ENCODE measurements at regions not wholly inside any gene's neighbourhood (a gene's known extent, or its start where the extent isn't known, plus 50 kb on each side); places are given as distances from the start of the nearest gene placed in this dataset.

DNA sequence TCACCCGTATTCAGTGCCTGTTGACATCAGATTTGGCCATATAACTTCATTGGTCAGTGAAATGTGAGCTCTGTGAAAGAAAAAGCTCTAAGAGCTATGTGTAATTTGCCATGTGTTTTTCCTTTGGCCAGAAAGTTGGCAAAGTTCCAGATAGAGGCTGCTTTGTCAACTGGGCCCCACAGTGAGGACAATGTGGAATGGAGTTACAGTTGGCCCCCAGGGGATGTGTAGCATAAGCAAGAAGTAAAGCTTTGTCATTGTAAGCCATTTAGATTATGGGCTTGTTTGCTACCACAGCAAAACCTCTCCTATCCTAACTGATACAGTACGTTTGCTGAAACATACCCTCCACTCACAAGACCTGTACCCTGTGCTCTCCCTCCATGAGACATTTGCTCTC, 119.1 kb upstream of the HABP2 start:
- no peak overlapping the region for H3K4me2 ChIP-seq
- H3K27me3 ChIP-seq (ENCODE audit: insufficient read depth) = no peaks in the 10 kb centered on the region
- Mint-ChIP-seq H3K27ac (no peak overlapping the region), H3K27me3 (ENCODE audit: insufficient read depth, low read depth, poor library complexity) (no peaks in the 10 kb centered on the region), H3K36me3 (ENCODE audit: low read depth) (no peaks in the 10 kb centered on the region), H3K9me3 (no peaks in the 10 kb centered on the region), H3K4me1 (no peaks in the 10 kb centered on the region), H3K4me3 (no peak overlapping the region)
- no peak overlapping the region for H3K4me3 ChIP-seq
- H3K4me1 ChIP-seq (ENCODE audit: insufficient read depth) = no peaks in the 10 kb centered on the region
- no peaks in the 10 kb centered on the region for H4K20me1 ChIP-seq (replicated peaks; ENCODE audit: insufficient read depth)
- no peaks in the 10 kb centered on the region for H3F3A ChIP-seq (replicated peaks; ENCODE audit: low read depth)
- TF ChIP-seq JUNB (IDR thresholded peaks at IDR 0.05; ENCODE audit: unreplicated experiment) (no peak), CREB1 (CRISPR knock-in tag; IDR thresholded peaks at IDR 0.05; ENCODE audit: low read depth) (no peak), CTCF (conservative IDR thresholded peaks at IDR 0.05; ENCODE audit: low read depth in 2 of 2) (no peak), NANOG (IDR thresholded peaks at IDR 0.05; ENCODE audit: borderline replicate concordance) (no peak)
- ATAC-seq (no peak), DNase-seq (ENCODE audit: low spot score) (no peak)
- no peaks in the 10 kb centered on the region for H3K79me2 ChIP-seq (replicated peaks; ENCODE audit: insufficient read depth)
- peaks cover 11% of the 10 kb centered on the region for H3K9me2 ChIP-seq (ENCODE audit: insufficient read depth)
- 0 out of 2 replicates have a peak, but pooled peaks cover 4% of the 10 kb centered on the region for H3K36me3 ChIP-seq (ENCODE audit: insufficient read depth)
- no peak overlapping the region for H2AFZ ChIP-seq
- H3K27ac ChIP-seq (ENCODE audit: low read depth) = no peak overlapping the region

GRCh38 chr10:113434315-113434714, 118.5 kb upstream of the HABP2 start:
- no peaks in the 10 kb centered on the region for H3K27me3 Mint-ChIP-seq (ENCODE audit: insufficient read depth, low read depth, poor library complexity)

GRCh38 chr10:113434950-113435349, 117.9 kb upstream of the HABP2 start:
- H3K4me1 ChIP-seq (ENCODE audit: insufficient read depth) = 0 out of 2 replicates have a peak, but pooled peaks cover 4% of the 10 kb centered on the region
- Mint-ChIP-seq H3K36me3 (ENCODE audit: low read depth) (no peaks in the 10 kb centered on the region), H3K4me1 (peaks cover 5% of the 10 kb centered on the region; the same call in 2 of the 3 replicates), H3K4me3 (no peak overlapping the region), H3K27me3 (ENCODE audit: insufficient read depth, low read depth, poor library complexity) (no peaks in the 10 kb centered on the region), H3K27ac (no peak overlapping the region), H3K9me3 (no peaks in the 10 kb centered on the region)
- H4K20me1 ChIP-seq (replicated peaks; ENCODE audit: insufficient read depth) = no peaks in the 10 kb centered on the region
- 0 out of 2 replicates have a peak, but pooled peaks cover 4% of the 10 kb centered on the region for H3K36me3 ChIP-seq (ENCODE audit: insufficient read depth)
- no peaks in the 10 kb centered on the region for H3K79me2 ChIP-seq (replicated peaks; ENCODE audit: insufficient read depth)
- no peaks in the 10 kb centered on the region for H3F3A ChIP-seq (replicated peaks; ENCODE audit: low read depth)
- no peak overlapping the region for H3K4me2 ChIP-seq
- ATAC-seq = no peak
- no peak overlapping the region for H3K4me3 ChIP-seq
- no peaks in the 10 kb centered on the region for H3K27me3 ChIP-seq (ENCODE audit: insufficient read depth)
- H3K27ac ChIP-seq (ENCODE audit: low read depth) = no peak overlapping the region
- no peak for DNase-seq (ENCODE audit: low spot score)
- peaks cover 11% of the 10 kb centered on the region; the same call in 1 of the 2 replicates for H3K9me2 ChIP-seq (ENCODE audit: insufficient read depth)
- no peak overlapping the region for H2AFZ ChIP-seq
- TF ChIP-seq, protein P1, sequence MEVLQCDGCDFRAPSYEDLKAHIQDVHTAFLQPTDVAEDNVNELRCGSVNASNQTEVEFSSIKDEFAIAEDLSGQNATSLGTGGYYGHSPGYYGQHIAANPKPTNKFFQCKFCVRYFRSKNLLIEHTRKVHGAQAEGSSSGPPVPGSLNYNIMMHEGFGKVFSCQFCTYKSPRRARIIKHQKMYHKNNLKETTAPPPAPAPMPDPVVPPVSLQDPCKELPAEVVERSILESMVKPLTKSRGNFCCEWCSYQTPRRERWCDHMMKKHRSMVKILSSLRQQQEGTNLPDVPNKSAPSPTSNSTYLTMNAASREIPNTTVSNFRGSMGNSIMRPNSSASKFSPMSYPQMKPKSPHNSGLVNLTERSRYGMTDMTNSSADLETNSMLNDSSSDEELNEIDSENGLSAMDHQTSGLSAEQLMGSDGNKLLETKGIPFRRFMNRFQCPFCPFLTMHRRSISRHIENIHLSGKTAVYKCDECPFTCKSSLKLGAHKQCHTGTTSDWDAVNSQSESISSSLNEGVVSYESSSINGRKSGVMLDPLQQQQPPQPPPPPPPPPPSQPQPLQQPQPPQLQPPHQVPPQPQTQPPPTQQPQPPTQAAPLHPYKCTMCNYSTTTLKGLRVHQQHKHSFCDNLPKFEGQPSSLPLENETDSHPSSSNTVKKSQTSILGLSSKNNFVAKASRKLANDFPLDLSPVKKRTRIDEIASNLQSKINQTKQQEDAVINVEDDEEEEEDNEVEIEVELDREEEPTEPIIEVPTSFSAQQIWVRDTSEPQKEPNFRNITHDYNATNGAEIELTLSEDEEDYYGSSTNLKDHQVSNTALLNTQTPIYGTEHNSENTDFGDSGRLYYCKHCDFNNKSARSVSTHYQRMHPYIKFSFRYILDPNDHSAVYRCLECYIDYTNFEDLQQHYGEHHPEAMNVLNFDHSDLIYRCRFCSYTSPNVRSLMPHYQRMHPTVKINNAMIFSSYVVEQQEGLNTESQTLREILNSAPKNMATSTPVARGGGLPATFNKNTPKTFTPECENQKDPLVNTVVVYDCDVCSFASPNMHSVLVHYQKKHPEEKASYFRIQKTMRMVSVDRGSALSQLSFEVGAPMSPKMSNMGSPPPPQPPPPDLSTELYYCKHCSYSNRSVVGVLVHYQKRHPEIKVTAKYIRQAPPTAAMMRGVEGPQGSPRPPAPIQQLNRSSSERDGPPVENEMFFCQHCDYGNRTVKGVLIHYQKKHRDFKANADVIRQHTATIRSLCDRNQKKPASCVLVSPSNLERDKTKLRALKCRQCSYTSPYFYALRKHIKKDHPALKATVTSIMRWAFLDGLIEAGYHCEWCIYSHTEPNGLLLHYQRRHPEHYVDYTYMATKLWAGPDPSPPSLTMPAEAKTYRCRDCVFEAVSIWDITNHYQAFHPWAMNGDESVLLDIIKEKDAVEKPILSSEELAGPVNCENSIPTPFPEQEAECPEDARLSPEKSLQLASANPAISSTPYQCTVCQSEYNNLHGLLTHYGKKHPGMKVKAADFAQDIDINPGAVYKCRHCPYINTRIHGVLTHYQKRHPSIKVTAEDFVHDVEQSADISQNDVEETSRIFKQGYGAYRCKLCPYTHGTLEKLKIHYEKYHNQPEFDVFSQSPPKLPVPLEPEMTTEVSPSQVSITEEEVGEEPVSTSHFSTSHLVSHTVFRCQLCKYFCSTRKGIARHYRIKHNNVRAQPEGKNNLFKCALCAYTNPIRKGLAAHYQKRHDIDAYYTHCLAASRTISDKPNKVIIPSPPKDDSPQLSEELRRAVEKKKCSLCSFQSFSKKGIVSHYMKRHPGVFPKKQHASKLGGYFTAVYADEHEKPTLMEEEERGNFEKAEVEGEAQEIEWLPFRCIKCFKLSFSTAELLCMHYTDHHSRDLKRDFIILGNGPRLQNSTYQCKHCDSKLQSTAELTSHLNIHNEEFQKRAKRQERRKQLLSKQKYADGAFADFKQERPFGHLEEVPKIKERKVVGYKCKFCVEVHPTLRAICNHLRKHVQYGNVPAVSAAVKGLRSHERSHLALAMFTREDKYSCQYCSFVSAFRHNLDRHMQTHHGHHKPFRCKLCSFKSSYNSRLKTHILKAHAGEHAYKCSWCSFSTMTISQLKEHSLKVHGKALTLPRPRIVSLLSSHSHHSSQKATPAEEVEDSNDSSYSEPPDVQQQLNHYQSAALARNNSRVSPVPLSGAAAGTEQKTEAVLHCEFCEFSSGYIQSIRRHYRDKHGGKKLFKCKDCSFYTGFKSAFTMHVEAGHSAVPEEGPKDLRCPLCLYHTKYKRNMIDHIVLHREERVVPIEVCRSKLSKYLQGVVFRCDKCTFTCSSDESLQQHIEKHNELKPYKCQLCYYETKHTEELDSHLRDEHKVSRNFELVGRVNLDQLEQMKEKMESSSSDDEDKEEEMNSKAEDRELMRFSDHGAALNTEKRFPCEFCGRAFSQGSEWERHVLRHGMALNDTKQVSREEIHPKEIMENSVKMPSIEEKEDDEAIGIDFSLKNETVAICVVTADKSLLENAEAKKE (CRISPR knock-in tag; IDR thresholded peaks at IDR 0.05) = no peak

More at GRCh38 chr10:113434315-113434714, 118.5 kb upstream of the HABP2 start:
- no peak overlapping the region for H3K27ac ChIP-seq (ENCODE audit: low read depth)
- no peak overlapping the region for H3K4me2 ChIP-seq
- no peaks in the 10 kb centered on the region for H3K4me1 Mint-ChIP-seq
- no peaks in the 10 kb centered on the region for H3K79me2 ChIP-seq (replicated peaks; ENCODE audit: insufficient read depth)
- no peak overlapping the region for H3K4me3 Mint-ChIP-seq
- no peaks in the 10 kb centered on the region for H3K4me1 ChIP-seq (ENCODE audit: insufficient read depth)
- H3K4me3 ChIP-seq = no peak overlapping the region
- H3K27ac Mint-ChIP-seq = no peak overlapping the region
- peaks cover 11% of the 10 kb centered on the region for H3K9me2 ChIP-seq (ENCODE audit: insufficient read depth)
- no peaks in the 10 kb centered on the region for H3K36me3 Mint-ChIP-seq (ENCODE audit: low read depth)
- ATAC-seq = no peak
- no peaks in the 10 kb centered on the region for H3K9me3 Mint-ChIP-seq
- no peaks in the 10 kb centered on the region for H3F3A ChIP-seq (replicated peaks; ENCODE audit: low read depth)
- 0 out of 2 replicates have a peak, but pooled peaks cover 4% of the 10 kb centered on the region for H3K36me3 ChIP-seq (ENCODE audit: insufficient read depth)
- no peaks in the 10 kb centered on the region for H3K27me3 ChIP-seq (ENCODE audit: insufficient read depth)
- no peaks in the 10 kb centered on the region for H4K20me1 ChIP-seq (replicated peaks; ENCODE audit: insufficient read depth)
- DNase-seq (ENCODE audit: low spot score) = no peak
- no peak overlapping the region for H2AFZ ChIP-seq
- TF ChIP-seq ETS1 (IDR thresholded peaks at IDR 0.05) = no peak
